HL-60 (cell line): ENCODE measurements at regions not wholly inside any gene's neighbourhood (a gene's known extent, or its start where the extent isn't known, plus 50 kb on each side); places are given as distances from the start of the nearest gene placed in this dataset.

Source experiments
- DNase-seq, 2 experiments: peaks; one replicate each; pipeline ENCODE4 v3.0.0-alpha.2; 2010 to 2020; ENCODE audit warnings: low read depth in 1 of 2, low spot score in 1 of 2
- H3K27ac ChIP-seq: fragments of 250-450 bp; sonication (Bioruptor Pico); replicated peaks from 2 replicates; pipeline ENCODE4 v1.5.1; 2020; ENCODE audit warnings: mild to moderate bottlenecking, moderate library complexity
- H3K27me3 ChIP-seq: fragments of 250-450 bp; sonication (Bioruptor Pico); 2 replicates; pipeline ENCODE4 v1.5.1; 2021; ENCODE audit warnings: mild to moderate bottlenecking, moderate library complexity; ENCODE audit not compliant: insufficient read depth, poor library complexity, severe bottlenecking
- H3K4me3 ChIP-seq: replicated peaks from 2 replicates; pipeline ENCODE4 v1.5.1; 2011; ENCODE audit warnings: mild to moderate bottlenecking, control low read depth, low read length; ENCODE audit not compliant: insufficient read depth
- CTCF ChIP-seq: IDR thresholded peaks from one replicate; pipeline ENCODE4 v1.5.1; 2011; ENCODE audit warnings: low read length, control low read depth, inconsistent platforms; ENCODE audit not compliant: insufficient read depth
- GABPA ChIP-seq: IDR thresholded peaks from 2 replicates; pipeline ENCODE4 v1.6.1; 2012; ENCODE audit warnings: low read depth
- POLR2AphosphoS5 ChIP-seq: IDR thresholded peaks from 2 replicates; pipeline ENCODE4 v1.6.1; 2012; ENCODE audit warnings: low read depth
- REST ChIP-seq: IDR thresholded peaks from 2 replicates; pipeline ENCODE4 v1.6.1; 2012; ENCODE audit warnings: low read depth; ENCODE audit not compliant: insufficient replicate concordance
- SPI1 ChIP-seq: IDR thresholded peaks from 2 replicates; pipeline ENCODE4 v1.6.1; 2012; ENCODE audit warnings: low read depth, mild to moderate bottlenecking, borderline replicate concordance

- TF ChIP-seq REST, result no peak
- TF ChIP-seq POLR2AphosphoS5, result no peak
- no peak for TF ChIP-seq GABPA
- no peak for TF ChIP-seq CTCF
- TF ChIP-seq SPI1, result no peak
- DNase-seq, result no peak
- no peak overlapping the region for H3K27ac ChIP-seq
- no peaks in the 10 kb centered on the region for H3K27me3 ChIP-seq
- H3K4me3 ChIP-seq, result no peak overlapping the region
Measured at GRCh38 chr10:131559450-131559911, 248.0 kb upstream of the TCERG1L start.

GRCh38 chr10:131560166-131560565 lies 248.6 kb upstream of the TCERG1L start:
- no peak overlapping the region for H3K27ac ChIP-seq
- no peaks in the 10 kb centered on the region for H3K27me3 ChIP-seq
- TF ChIP-seq CTCF, result no peak
- TF ChIP-seq SPI1, result no peak
- no peak for TF ChIP-seq GABPA
- no peak for TF ChIP-seq REST
- TF ChIP-seq POLR2AphosphoS5, result no peak
- H3K4me3 ChIP-seq, result no peak overlapping the region
- no peak for DNase-seq

GRCh38 chr10:131560706-131561355 lies 249.3 kb upstream of the TCERG1L start:
- Histone ChIP-seq H3K27ac (no peak overlapping the region), H3K27me3 (no peaks in the 10 kb centered on the region), H3K4me3 (no peak overlapping the region)
- DNase-seq, result no peak
- TF ChIP-seq CTCF (no peak), GABPA (no peak), POLR2AphosphoS5 (no peak), SPI1 (no peak), REST (no peak)
